NT2/D1 (cell line): ENCODE measurements at regions not wholly inside any gene's neighbourhood (a gene's known extent, or its start where the extent isn't known, plus 50 kb on each side); places are given as distances from the start of the nearest gene placed in this dataset.

Experiments
- SUZ12 ChIP-seq: IDR thresholded peaks from 2 replicates; pipeline ENCODE4 v1.6.1; 2011; ENCODE audit not compliant: insufficient read length, insufficient read depth; ENCODE audit errors: extremely low read depth
- ZNF274 ChIP-seq: IDR thresholded peaks from 2 replicates; pipeline ENCODE4 v1.6.1; 2011; ENCODE audit warnings: mild to moderate bottlenecking, low read depth, low read length

DNA sequence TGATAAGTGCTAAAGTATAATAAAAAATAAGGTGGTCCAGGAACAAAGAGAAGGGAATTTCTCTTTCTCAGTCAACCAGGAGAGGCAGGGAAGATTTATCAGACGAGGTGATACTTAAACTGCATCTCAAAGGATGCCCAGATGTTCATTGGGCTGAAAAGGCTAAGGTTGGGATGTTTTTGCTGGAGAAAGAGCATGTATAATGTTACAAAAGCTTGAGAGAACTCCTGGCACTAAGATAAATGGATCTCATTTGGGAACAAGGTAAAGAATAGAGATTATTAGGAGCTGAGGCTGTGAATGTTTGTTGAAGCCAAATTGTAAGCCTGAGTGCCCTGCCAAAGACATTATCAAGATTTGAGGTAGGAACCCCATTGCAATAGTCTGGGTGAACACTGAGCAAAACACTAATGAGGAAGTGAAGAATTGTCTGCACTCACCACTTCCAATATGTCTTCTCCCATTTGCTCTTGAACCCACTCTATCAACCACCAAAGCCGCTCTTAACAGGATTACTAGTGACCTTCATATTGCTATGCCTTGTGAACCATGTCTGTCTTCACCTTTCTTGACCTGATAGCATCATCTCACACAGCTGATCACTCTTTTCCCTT lies 149.0 kb upstream of the ARID2 start:
- no peak for TF ChIP-seq ZNF274
- no peak for TF ChIP-seq SUZ12
